Naive B cell (primary cell): ENCODE measurements at regions not wholly inside any gene's neighbourhood (a gene's known extent, or its start where the extent isn't known, plus 50 kb on each side); places are given as distances from the start of the nearest gene placed in this dataset.
"Not testable (repeated sequence)": the region's sequence is repeated elsewhere in the genome, so short reads cannot be mapped to it uniquely, and the experiment has no call there.

Experiments used
- ATAC-seq, 2 donors: fragments of 150-1000 bp; cut with Tn5 transposase; 2 replicates each; pipeline ENCODE4 v1.10.0; 2021; ENCODE audit warnings: low read depth in 2 of 2, mild to moderate bottlenecking in 2 of 2, moderate library complexity in 2 of 2
- DNase-seq: peaks from one replicate; pipeline ENCODE4 v3.0.0; 2022
- H3K27ac Mint-ChIP-seq, 6 donors: one replicate each; pipeline ENCODE4 v1.8.0; 2020 to 2022; ENCODE audit warnings: mild to moderate bottlenecking in 6 of 6, mixed read lengths in 6 of 6, moderate library complexity in 5 of 6, inconsistent platforms in 2 of 6
- H3K27me3 Mint-ChIP-seq, 3 donors: one replicate each; pipeline ENCODE4 v1.8.0; 2021 to 2022; ENCODE audit warnings: mixed read lengths in 3 of 3, mild to moderate bottlenecking in 1 of 3
- H3K36me3 Mint-ChIP-seq, 2 donors: one replicate each; pipeline ENCODE4 v1.8.0; 2020 to 2022; ENCODE audit warnings: mixed read lengths in 2 of 2, inconsistent platforms in 1 of 2, mild to moderate bottlenecking in 1 of 2
- H3K4me1 Mint-ChIP-seq, 3 donors: one replicate each; pipeline ENCODE4 v1.8.0; 2020 to 2022; ENCODE audit warnings: mixed read lengths in 3 of 3, inconsistent platforms in 1 of 3, mild to moderate bottlenecking in 1 of 3, moderate library complexity in 1 of 3
- H3K4me3 Mint-ChIP-seq, 8 donors: one replicate each; pipeline ENCODE4 v1.8.0; 2020 to 2022; ENCODE audit warnings: mild to moderate bottlenecking in 8 of 8, mixed read lengths in 8 of 8, moderate library complexity in 8 of 8, inconsistent platforms in 2 of 8
- H3K9me3 Mint-ChIP-seq, 7 donors: one replicate each; pipeline ENCODE4 v1.8.0; 2020 to 2022; ENCODE audit warnings: mixed read lengths in 7 of 7, mild to moderate bottlenecking in 5 of 7, inconsistent platforms in 2 of 7, moderate library complexity in 1 of 7

DNA sequence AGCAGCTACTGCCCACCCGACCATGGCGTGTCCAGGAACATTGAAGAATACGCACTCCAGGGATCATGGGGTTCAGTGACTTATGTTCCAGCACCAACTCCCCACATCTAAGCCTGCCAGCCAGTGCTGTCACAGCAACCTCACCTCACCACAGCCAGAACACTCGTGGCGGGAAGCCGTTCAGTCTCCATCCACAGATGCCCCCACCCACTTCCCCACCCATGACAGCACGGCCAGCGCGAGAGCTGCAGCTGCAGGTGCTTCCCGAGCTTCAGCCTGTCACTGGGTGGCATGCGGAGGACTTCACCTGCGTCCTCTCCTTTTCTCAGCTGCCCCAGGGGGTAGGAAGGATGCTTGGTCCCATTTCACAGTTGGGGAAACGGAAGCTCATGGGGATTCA is 50.3 kb downstream of the RBFOX3 start:
- DNase-seq (no peak), ATAC-seq (no peak)
- Mint-ChIP-seq H3K27me3 (peaks cover 22 to 64% (median 52%) of the 10 kb centered on the region in 3 donors), H3K9me3 (peaks cover 0 to 7% (median 2%) of the 10 kb centered on the region in 7 donors), H3K4me1 (peaks cover 0 to 3% (median 3%) of the 10 kb centered on the region in 3 donors), H3K27ac (no peak overlapping the region), H3K4me3 (no peak overlapping the region), H3K36me3 (peaks cover 0 to 4% of the 10 kb centered on the region in 2 donors)

DNA sequence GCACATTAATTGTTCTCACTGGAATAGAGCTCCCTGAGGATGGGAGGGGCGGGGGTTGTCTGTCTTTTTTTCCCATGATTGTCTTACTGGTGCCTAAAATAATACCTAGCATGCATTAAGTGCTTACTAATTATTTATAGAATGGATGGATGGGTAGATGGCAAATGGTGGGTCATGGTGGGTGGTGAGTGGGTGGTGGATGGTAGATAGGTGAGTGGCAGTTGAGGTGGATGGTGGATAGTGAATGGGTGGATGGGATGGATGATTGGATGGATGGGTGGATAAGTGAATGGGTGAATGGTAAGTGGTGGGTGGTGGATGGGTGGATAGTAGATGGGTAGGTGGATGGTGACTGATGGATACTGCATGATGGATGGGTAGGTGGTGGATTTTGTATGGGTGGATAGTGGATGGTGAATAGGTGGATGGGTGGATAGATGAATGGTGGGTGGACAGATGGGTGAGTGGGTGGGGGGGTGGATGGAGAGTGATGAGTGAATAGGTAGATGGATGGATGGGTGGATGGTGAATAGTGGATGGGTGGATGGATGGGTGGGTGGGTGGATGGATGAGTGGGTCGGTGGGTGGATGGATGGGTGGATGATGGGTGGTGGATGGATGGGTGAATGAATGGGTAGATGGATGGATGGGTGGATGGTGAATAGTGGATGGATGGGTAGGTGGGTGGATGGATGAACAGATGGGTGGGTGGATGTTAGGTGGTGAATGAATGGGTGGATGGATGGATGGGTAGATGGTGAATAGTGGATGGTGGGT is 51.6 kb downstream of the RBFOX3 start:
- ATAC-seq (no peak), DNase-seq (no peak)
- peaks cover 0 to 8% of the 10 kb centered on the region in 2 donors for H3K36me3 Mint-ChIP-seq
- H3K4me1 Mint-ChIP-seq, result peaks cover 0 to 4% (median 3%) of the 10 kb centered on the region in 3 donors
- peaks cover 0 to 10% (median 4%) of the 10 kb centered on the region in 7 donors for H3K9me3 Mint-ChIP-seq
- no peak overlapping the region for H3K4me3 Mint-ChIP-seq
- H3K27ac Mint-ChIP-seq, result no peak overlapping the region
- H3K27me3 Mint-ChIP-seq, result peaks cover 24 to 70% (median 54%) of the 10 kb centered on the region in 3 donors

DNA sequence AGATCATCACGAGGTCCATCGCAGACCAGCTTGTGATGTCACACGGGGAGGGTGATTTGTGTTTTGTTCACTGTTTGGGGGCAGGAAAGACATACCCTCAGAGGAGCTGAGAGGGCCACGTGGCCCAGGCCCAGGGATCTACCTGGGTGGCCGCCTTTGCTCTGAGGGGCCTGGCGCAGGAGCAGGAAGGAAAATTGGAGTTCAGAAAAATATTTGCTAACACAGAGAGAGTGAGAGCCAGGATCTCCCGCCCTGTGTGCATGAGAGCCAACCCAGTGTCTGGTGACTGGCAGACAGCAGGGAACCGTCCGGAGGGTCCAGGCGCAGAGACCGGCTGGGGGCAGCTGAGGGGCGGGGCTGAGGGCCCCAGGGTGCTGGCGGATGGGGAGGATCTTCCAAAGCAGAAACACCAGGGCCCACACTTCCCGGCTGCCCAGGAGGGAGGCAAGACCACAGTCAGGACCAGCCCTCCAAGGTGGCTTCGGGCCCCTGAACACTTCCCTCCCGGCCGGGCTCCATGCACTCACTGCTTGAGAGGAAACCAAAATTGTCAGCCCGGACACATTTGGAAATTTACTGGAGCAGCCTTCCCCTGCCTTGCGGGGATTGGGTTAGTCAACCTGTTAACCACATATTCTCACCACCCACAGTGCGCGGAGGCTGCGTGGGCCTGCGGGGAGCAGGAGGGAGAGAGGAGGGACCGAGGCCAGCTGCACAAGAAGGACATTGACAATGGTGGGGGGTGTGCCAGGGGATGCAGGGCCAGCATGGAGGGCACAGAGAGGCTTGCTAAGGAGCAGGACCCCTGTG is 52.6 kb downstream of the RBFOX3 start:
- Mint-ChIP-seq H3K27ac (no peak overlapping the region), H3K27me3 (peaks cover 19 to 68% (median 46%) of the 10 kb centered on the region in 3 donors)

GRCh38 chr17:79557276-79558090 is 53.4 kb downstream of the RBFOX3 start:
- H3K9me3 Mint-ChIP-seq, result peaks cover 2 to 10% (median 4%) of the 10 kb centered on the region in 7 donors
- H3K4me3 Mint-ChIP-seq, result no peak overlapping the region
- peaks cover 0 to 8% of the 10 kb centered on the region in 2 donors for H3K36me3 Mint-ChIP-seq
- peaks cover 0 to 4% (median 3%) of the 10 kb centered on the region in 3 donors for H3K4me1 Mint-ChIP-seq
- DNase-seq, result no peak
- no peak overlapping the region for H3K27ac Mint-ChIP-seq
- peaks cover 18 to 60% (median 45%) of the 10 kb centered on the region in 3 donors for H3K27me3 Mint-ChIP-seq
- no peak for ATAC-seq

More for the DNA sequence above, 52.6 kb downstream of the RBFOX3 start:
- DNase-seq (no peak), ATAC-seq (no peak)
- Mint-ChIP-seq H3K4me3 (no peak overlapping the region), H3K9me3 (peaks cover 0 to 10% (median 4%) of the 10 kb centered on the region in 7 donors), H3K36me3 (peaks cover 0 to 8% of the 10 kb centered on the region in 2 donors), H3K4me1 (peaks cover 0 to 4% (median 3%) of the 10 kb centered on the region in 3 donors)

- Mint-ChIP-seq H3K4me3 (no peak overlapping the region), H3K27ac (peak overlapping the region in 1 of 6 donors; percentile 44)
- no peak for ATAC-seq
Measured at GRCh38 chr17:79556271-79556670, 54.6 kb downstream of the RBFOX3 start.

DNA sequence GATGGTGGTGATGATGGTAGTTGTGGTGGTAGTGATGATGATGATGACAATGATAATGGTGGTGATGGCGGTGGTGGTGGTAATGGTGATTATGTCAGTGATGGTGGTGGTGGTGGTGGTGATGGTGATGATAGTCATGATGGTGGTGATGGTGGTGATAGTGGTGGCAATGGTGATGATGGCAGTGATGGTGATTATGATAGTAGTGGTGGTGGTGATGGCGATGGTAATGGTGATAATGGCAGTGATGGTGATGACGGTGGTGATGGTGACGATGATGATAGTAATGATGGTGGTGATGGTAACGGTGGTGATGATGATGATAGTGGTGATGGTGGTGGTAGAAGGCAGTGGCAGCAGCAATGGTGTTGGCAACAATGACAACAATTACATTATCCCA is 55.3 kb downstream of the RBFOX3 start:
- peaks cover 0 to 4% (median 3%) of the 10 kb centered on the region in 3 donors for H3K4me1 Mint-ChIP-seq
- H3K36me3 Mint-ChIP-seq, result peaks cover 0 to 8% of the 10 kb centered on the region in 2 donors
- peaks cover 12 to 44% (median 38%) of the 10 kb centered on the region in 3 donors for H3K27me3 Mint-ChIP-seq
- H3K4me3 Mint-ChIP-seq, result no peak overlapping the region
- no peak overlapping the region for H3K27ac Mint-ChIP-seq
- DNase-seq, result no peak
- H3K9me3 Mint-ChIP-seq, result peaks cover 2 to 11% (median 4%) of the 10 kb centered on the region in 7 donors
- no peak for ATAC-seq

More at GRCh38 chr17:79556271-79556670, 54.6 kb downstream of the RBFOX3 start:
- Mint-ChIP-seq H3K4me1 (peaks cover 0 to 4% (median 3%) of the 10 kb centered on the region in 3 donors), H3K36me3 (peaks cover 0 to 8% of the 10 kb centered on the region in 2 donors), H3K9me3 (peaks cover 2 to 11% (median 4%) of the 10 kb centered on the region in 7 donors), H3K27me3 (peaks cover 12 to 48% (median 38%) of the 10 kb centered on the region in 3 donors)
- no peak for DNase-seq

DNA sequence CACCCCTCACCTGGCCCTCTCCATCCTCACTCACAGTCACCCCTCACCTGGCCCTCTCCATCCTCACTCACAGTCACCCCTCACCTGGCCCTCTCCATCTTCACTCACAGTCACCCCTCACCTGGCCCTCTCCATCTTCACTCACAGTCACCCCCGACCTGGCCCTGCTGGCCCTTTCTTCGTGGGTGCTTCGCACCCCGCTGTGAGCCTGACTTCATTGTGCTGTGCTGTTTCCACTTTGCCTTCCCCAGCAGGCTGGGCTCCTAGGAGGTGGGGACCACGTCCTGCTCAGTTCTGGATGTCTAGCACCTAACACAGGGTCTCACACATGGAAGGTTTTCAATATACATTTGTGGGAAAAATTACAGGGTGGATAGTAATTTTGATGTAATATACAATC is 56.5 kb downstream of the RBFOX3 start:
- H3K36me3 Mint-ChIP-seq, DNase-seq, ATAC-seq, H3K27ac Mint-ChIP-seq, H3K4me1 Mint-ChIP-seq, H3K4me3 Mint-ChIP-seq: not testable (repeated sequence)
- Mint-ChIP-seq H3K27me3 (peaks cover 14 to 41% (median 37%) of the 10 kb centered on the region in 3 donors), H3K9me3 (peaks cover 2 to 11% (median 4%) of the 10 kb centered on the region in 7 donors)

GRCh38 chr17:79552824-79553223 is 58.0 kb downstream of the RBFOX3 start:
- Mint-ChIP-seq H3K27me3 (peaks cover 13 to 31% (median 30%) of the 10 kb centered on the region in 3 donors), H3K4me1 (peaks cover 0 to 4% (median 1%) of the 10 kb centered on the region in 3 donors), H3K4me3 (no peak overlapping the region)

GRCh38 chr17:79552405-79552804 is 58.4 kb downstream of the RBFOX3 start:
- H3K27ac Mint-ChIP-seq, result no peak overlapping the region
- no peak for ATAC-seq

More at GRCh38 chr17:79552824-79553223, 58.0 kb downstream of the RBFOX3 start:
- H3K27ac Mint-ChIP-seq, result no peak overlapping the region
- DNase-seq (no peak), ATAC-seq (no peak)
- H3K9me3 Mint-ChIP-seq, result peaks cover 2 to 11% (median 4%) of the 10 kb centered on the region in 7 donors
- peaks cover 0 to 8% of the 10 kb centered on the region in 2 donors for H3K36me3 Mint-ChIP-seq

DNA sequence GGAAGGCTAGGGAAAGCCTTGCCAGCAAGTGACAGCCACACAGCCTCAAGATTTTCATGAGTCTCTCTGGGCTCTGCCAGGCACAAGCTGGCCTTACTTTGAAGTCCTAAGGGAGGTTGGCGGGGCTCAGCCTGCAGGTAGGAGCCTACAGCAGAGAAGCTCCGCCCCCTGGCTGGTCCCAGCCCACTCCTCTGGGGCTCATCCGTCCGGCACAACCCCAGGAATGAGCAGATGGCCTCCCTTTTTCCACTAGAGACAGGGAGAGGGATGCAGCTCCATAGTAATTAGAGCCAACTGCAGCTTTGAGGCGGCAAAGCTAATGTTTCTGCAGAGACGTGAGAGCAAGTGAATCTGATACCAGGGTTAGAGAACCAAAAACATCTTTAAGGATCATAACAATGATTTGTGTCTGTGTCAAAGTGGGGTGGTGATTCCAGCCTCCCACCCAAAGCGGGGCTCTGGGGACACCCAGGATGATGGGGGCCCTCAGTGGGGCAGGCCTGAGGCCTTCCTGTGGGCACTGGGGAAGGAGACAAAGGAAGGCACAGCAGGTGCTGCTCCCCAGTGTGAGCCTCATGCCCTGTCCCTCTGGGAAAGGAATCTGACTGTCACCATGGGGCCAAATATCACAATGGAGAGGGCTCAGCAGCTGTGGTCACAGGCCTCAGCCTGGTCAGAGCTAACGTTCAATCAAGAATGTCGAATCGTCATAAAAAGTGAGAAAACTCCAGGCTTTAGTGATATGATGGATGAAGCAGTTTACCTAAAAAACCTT is 61.5 kb downstream of the RBFOX3 start:
- H3K4me1 Mint-ChIP-seq, result no peaks in the 10 kb centered on the region
- no peaks in the 10 kb centered on the region for H3K36me3 Mint-ChIP-seq
- DNase-seq (no peak), ATAC-seq (no peak)
- H3K27ac Mint-ChIP-seq, result no peak overlapping the region
- peaks cover 0 to 11% (median 0%) of the 10 kb centered on the region in 7 donors for H3K9me3 Mint-ChIP-seq
- H3K4me3 Mint-ChIP-seq, result peak overlapping the region in 1 of 8 donors; percentile 15
- H3K27me3 Mint-ChIP-seq, result peaks cover 4 to 27% (median 17%) of the 10 kb centered on the region in 3 donors

More at GRCh38 chr17:79552405-79552804, 58.4 kb downstream of the RBFOX3 start:
- DNase-seq, result no peak
- H3K36me3 Mint-ChIP-seq, result peaks cover 0 to 8% of the 10 kb centered on the region in 2 donors
- peaks cover 2 to 11% (median 4%) of the 10 kb centered on the region in 7 donors for H3K9me3 Mint-ChIP-seq
- H3K27me3 Mint-ChIP-seq, result peaks cover 10 to 27% (median 26%) of the 10 kb centered on the region in 3 donors
- H3K4me1 Mint-ChIP-seq, result peaks cover 0 to 4% (median 1%) of the 10 kb centered on the region in 3 donors
- no peak overlapping the region for H3K4me3 Mint-ChIP-seq

- H3K4me1 Mint-ChIP-seq, result no peaks in the 10 kb centered on the region
- no peak overlapping the region for H3K27ac Mint-ChIP-seq
- H3K4me3 Mint-ChIP-seq, result no peak overlapping the region
- ATAC-seq, result no peak
- H3K9me3 Mint-ChIP-seq, result peaks cover 0 to 11% (median 0%) of the 10 kb centered on the region in 7 donors
- no peak for DNase-seq
- peaks cover 4 to 29% (median 16%) of the 10 kb centered on the region in 3 donors for H3K27me3 Mint-ChIP-seq
- H3K36me3 Mint-ChIP-seq, result no peaks in the 10 kb centered on the region
Measured at GRCh38 chr17:79548116-79548515, 62.7 kb downstream of the RBFOX3 start.

DNA sequence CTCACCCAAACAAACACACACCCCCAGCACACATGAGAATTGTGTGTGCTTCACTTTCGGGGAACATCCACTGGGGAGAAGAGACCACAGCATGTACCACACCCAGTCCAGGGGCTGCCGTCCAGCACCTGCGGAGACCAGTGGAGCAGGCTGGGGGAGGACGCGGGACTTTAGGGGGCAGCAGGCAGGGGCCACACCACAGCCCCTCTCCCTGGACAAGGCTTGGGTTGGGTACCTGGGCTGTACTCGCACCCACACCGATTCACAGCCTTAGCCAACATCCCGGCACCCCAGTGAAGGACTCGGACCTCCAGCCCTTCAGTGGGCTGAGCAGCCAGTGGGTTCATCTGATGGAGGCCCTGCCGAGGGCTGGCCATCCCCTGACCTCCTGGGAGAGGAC is 63.3 kb downstream of the RBFOX3 start:
- Mint-ChIP-seq H3K4me1 (no peaks in the 10 kb centered on the region), H3K36me3 (no peaks in the 10 kb centered on the region), H3K27me3 (peaks cover 4 to 32% (median 21%) of the 10 kb centered on the region in 3 donors), H3K4me3 (no peak overlapping the region), H3K9me3 (peaks cover 0 to 7% (median 0%) of the 10 kb centered on the region in 7 donors), H3K27ac (no peak overlapping the region)
- DNase-seq, result no peak
- no peak for ATAC-seq
